GM18909 (cell line): ENCODE measurements at regions not wholly inside any gene's neighbourhood (a gene's known extent, or its start where the extent isn't known, plus 50 kb on each side); places are given as distances from the start of the nearest gene placed in this dataset.

Experiments
- ATAC-seq: cut with Tn5 transposase; IDR thresholded peaks from one replicate; pipeline ENCODE4 v1.9.1; 2021; ENCODE audit warnings: mild to moderate bottlenecking; ENCODE audit not compliant: unreplicated experiment, poor library complexity

DNA sequence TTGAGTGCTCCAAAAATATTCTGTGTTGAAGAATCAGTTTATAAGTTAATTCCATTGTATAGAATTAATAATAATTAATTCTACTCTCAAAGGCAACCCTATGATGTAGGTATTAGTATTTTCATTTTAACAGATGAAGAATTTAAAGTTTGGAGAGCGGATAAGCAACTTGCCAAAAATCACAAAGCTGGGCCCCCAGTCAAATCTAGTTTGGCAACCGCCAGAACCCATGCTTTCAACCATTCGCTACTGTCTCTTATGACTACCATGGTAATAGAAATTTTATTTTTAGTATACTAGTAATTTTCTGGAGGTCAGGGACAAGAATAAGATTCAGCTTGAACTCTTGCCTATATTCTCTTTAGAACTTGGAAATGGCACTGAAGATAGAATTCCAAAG, 229.8 kb downstream of the IBTK start:
- ATAC-seq, result no peak

GRCh38 chr6:82017288-82017687, 230.3 kb downstream of the IBTK start:
- no peak for ATAC-seq

GRCh38 chr6:82015526-82015925, 232.0 kb downstream of the IBTK start:
- ATAC-seq, result no peak

- no peak for ATAC-seq
These were observed 232.5 kb downstream of the IBTK start for GRCh38 chr6:82015043-82015442.

- no peak for ATAC-seq
These were observed 233.7 kb downstream of the IBTK start for GRCh38 chr6:82013561-82014530.

DNA sequence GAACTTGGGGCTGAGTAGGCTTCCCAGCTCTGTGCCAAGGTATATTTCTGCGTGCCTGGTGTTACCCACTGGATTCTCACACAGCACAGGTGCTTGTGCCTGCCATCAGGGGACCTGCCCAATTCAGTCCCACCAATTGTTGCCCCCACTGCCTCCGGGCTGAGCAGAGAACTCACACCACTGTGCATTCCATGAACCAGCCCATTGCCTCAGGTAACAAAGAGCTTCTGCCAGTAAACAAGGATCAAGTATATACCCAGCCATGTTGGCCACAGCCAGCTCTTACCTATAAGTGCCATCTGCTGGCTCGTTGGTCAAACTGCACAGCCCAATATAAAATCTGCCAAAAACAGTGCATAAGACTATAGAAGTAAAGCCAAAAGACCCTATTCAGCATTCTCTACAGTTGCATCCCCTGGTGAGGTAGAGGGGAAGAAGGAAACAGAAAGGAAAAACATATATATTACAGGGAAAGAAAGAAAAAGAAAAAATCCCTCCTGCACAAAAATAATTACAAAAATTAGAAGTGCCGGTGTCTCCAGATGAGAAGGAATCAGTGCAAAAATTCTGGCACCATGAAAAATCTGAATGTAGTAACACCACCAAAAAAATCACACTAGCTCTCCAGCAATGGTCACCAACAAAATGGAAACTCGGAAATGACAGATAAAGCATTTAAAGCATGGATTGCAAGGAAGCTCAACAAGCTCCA, 241.4 kb downstream of the IBTK start:
- ATAC-seq, result peak; percentile 87

DNA sequence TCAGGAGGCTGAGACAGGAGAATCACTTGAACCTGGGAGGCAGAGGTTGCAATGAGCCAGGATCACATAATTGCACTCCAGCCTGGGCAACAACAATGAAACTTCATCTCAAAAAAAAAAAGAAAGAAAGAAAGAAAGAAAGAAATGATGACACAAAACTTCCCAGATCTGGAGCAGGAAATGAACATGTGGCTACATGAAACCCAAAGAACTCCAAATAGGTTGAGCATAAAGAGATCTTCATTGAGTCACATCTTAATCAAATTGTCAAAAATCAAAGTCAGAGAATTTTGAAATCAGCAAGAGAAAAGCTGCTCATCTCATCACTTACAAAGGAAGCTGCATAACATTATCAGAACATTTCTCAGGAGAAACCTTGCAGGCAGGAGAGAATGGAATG, 247.0 kb downstream of the IBTK start:
- ATAC-seq, result no peak

GRCh38 chr6:81999826-82000225, 247.3 kb upstream of the TENT5A start:
- no peak for ATAC-seq

DNA sequence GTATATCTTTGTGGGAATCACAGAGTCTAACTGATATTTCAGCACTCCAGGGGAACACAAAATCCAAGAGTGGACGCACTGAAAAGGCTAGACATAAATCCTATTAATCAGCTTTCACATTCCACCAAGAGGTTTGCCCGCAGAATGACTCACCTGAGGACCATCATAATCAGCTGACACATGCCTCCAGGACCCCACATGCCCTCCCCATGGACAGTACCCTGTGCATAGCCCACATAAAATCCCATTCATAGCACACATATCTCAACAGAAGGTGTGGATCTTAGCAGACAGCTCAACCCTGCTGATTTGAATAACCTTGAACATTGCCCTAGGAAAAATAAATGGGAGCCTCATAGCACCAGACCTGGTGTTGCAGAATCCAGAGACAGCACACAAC, 246.8 kb upstream of the TENT5A start:
- ATAC-seq, result no peak

DNA sequence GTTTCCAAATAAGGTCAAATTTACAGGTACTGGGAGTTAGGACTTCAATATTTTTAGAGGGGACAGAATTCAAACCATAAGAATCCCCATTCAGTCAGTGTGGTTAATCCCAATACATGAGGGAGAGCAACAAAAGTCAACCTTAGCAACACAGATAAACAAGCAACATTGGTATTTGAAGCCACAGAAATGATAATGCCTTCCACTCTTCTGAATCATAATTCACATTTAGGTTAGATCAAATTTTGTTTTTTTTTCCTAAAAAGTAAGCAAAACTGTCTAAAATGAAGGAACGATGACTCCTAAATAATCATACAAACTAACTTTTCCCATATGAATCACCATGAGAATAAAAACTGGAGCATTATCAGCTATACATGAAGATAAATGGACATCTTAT, 246.0 kb upstream of the TENT5A start:
- no peak for ATAC-seq

GRCh38 chr6:81997090-81997926, 244.8 kb upstream of the TENT5A start:
- peak; percentile 87 for ATAC-seq

GRCh38 chr6:81996414-81996813, 243.9 kb upstream of the TENT5A start:
- ATAC-seq, result no peak

GRCh38 chr6:81995548-81996289, 243.2 kb upstream of the TENT5A start:
- no peak for ATAC-seq

DNA sequence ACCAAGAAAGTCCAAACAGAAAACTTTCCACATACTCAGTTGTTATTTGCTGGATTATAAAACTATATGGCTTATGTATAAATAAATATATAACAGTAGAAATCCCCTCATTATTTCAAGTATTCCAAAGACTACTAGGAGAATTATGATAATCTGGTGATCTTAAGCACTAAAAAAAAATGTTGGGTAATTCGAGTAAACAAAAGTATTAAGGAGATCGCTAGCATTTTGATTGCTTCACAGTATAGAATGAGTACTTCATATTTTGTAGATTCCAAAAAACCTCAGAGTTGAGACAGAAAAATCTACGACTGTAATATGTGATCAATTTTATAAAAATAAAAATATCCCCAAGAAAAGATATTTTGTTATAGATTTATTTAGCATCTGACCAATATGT, 236.4 kb upstream of the TENT5A start:
- ATAC-seq, result no peak

DNA sequence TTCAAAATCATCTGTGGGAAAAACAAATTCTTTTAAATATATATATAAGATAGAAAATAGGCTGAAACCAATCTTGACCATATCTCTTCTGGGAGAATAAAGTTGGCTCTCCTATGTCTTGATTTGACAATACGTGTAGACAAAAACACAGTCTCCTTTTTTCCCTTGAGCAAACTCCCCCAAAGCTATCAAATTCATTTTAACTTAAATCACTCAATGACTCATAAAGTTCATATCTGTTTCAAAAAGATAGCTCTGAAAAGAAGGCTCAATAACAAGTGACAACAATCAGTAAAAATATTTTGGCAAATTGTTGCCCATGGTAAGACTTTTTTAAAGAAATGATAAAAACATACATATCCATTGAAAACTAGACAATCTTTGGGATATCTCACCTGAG, 236.0 kb upstream of the TENT5A start:
- ATAC-seq, result no peak

- ATAC-seq, result no peak
These were observed 234.8 kb upstream of the TENT5A start for GRCh38 chr6:81987293-81987692.

- ATAC-seq, result no peak
These were observed 232.7 kb upstream of the TENT5A start for GRCh38 chr6:81985191-81985590.

- ATAC-seq, result peak; percentile 55
These were observed 232.1 kb upstream of the TENT5A start for GRCh38 chr6:81984599-81984998.

GRCh38 chr6:81981812-81982211, 229.3 kb upstream of the TENT5A start:
- no peak for ATAC-seq

GRCh38 chr6:81979767-81980166, 227.3 kb upstream of the TENT5A start:
- ATAC-seq, result no peak
